Umbilical cord (tissue), 1 donor: ENCODE measurements at regions not wholly inside any gene's neighbourhood (a gene's known extent, or its start where the extent isn't known, plus 50 kb on each side); places are given as distances from the start of the nearest gene placed in this dataset.
"Not testable (repeated sequence)": the region's sequence is repeated elsewhere in the genome, so short reads cannot be mapped to it uniquely, and the experiment has no call there.

Experiments
- DNase-seq: peaks from one replicate; pipeline ENCODE4 v3.0.0-alpha.2; 2015; ENCODE audit warnings: low spot score

- no peak for DNase-seq
Measured at GRCh38 chr10:33899578-33900531, 565.4 kb upstream of the NRP1 start.

GRCh38 chr10:33897291-33897752 lies 562.9 kb upstream of the NRP1 start:
- peak; percentile 36 for DNase-seq

DNA sequence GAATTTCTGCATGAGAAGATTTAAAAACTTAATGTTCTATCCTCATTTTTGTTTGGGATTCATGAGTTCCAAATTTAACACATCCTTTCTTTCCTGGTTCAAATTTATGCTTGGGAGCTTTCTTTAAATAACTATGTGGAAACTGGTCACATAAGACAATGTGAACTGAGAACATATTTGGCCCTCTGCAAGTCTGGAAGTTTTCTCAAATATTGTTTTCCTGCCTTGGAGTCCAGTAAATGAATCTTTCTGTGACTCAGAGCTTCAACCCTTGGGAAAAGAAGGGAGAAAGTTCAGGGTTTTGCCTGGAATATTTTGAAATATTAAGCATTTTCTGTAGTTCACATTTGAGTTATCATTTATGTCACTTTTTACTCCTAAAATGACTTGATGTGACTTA lies 559.0 kb upstream of the NRP1 start:
- DNase-seq, result no peak

- no peak for DNase-seq
Measured at GRCh38 chr10:33889371-33889770, 554.9 kb upstream of the NRP1 start.

DNA sequence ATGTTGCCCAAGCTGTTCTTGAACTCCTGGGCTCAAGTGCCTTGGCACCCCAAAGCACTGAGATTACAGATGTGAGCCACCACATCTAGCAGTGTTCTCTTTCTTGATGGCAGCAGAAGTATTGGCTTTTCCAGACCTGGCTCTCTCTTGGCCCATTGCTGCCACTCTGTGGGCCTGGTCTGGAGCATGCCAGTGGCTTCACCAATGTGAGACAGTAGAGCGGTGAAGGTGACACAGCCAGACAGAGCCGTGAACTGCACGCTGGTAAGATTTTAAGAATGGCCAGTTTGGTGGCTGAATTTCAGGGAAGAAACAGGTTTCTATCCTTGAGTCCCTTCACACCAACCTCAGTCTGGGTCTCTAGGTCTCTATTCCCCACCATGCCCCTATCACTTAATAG lies 552.7 kb upstream of the NRP1 start:
- no peak for DNase-seq

DNA sequence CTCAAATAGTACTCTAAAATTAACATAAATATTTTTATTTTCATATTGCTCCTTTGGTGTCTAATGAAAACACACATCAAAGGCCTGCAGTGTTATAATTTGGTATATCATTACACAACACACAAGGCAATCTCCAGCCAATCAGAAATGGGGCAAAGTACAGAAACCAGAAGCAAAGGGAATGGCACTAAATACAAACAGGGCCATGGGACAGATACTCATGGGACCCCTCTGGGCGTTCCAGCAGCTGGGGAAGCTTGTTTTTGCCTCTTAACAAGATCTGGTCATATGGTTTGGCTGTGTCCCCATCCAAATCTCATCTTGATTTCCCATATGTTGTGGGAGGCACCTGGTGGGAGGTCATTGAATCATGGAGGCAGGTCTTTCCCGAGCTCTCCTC lies 551.8 kb upstream of the NRP1 start:
- no peak for DNase-seq

DNA sequence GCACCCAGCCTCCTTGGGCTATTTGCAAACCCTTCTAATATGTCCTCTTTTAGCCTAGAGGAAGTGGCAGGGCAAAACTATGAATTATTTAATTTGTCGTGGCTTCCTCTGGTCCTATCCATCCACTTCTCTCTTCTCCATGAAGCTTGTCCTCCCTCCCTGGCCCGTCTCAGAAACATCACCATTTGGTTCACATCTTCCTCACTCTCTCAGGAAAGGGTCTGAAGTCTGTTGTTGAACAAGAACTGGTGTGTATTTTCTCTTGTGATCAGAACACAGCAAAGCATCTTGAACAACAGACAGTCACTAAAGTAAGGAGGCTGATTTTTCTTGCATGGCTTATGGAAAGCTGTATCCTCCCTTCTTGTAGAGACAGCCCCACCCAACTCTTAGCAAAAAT lies 550.1 kb upstream of the NRP1 start:
- DNase-seq, result no peak

GRCh38 chr10:33883881-33884280 lies 549.4 kb upstream of the NRP1 start:
- DNase-seq, result no peak

GRCh38 chr10:33882996-33883395 lies 548.5 kb upstream of the NRP1 start:
- DNase-seq, result no peak

DNA sequence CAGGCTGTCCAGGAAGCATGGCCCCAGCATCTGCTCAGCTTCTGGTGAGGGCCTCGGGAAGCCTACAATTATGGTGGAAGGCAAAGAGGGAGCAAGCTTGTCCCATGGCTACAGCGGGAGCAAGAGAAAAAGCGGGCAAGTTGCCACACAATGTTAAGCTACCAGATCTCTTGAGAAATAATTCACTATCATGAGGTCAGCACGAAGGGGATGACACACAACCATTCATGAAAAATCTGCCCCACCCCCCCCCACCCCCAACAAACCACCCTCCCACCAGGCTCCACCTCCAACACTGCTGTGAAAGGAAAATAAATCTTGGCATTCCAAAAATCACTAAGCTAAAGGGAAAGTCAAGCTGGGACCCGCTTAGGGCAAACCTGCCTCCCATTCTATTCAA lies 545.8 kb upstream of the NRP1 start:
- no peak for DNase-seq

- no peak for DNase-seq
Measured at GRCh38 chr10:33878238-33878786, 543.8 kb upstream of the NRP1 start.

DNA sequence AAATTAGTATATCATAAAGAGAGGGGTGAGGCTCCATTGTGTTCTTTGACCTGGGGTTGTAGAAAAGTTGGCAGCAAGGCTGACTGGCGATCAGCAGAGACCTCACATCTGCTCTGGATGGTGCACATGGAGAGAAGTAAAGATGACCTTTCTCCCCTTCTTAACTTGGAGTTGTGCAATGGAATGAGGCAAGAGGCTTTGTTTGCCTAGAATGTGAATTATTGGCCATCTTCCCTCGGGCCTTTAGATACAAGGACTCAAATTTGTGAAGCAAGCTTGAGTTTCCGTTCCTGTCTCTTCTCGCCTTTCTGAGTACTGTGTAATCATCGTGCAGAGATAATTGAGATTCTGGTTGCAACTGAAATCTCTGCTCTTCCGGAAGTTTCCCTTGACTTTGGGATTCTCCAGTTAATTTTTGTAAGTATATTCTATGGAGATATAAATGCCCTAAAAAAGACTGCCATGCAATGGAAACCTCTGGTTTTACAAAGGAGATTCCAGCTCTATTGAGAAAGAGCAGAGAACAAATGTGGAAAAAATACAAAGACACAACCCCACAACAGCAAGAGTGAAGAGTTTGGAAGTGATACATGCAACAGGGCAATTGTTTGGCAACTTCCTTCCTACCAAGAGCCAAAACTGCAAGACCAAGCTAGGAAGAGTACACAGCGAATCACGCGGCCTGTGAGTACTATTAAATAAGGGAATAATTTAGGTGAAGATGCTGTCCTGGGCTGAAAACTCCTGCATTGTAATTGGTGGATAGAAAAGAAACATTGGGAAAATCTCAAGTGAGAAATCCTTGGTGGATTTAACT lies 542.3 kb upstream of the NRP1 start:
- no peak for DNase-seq

DNA sequence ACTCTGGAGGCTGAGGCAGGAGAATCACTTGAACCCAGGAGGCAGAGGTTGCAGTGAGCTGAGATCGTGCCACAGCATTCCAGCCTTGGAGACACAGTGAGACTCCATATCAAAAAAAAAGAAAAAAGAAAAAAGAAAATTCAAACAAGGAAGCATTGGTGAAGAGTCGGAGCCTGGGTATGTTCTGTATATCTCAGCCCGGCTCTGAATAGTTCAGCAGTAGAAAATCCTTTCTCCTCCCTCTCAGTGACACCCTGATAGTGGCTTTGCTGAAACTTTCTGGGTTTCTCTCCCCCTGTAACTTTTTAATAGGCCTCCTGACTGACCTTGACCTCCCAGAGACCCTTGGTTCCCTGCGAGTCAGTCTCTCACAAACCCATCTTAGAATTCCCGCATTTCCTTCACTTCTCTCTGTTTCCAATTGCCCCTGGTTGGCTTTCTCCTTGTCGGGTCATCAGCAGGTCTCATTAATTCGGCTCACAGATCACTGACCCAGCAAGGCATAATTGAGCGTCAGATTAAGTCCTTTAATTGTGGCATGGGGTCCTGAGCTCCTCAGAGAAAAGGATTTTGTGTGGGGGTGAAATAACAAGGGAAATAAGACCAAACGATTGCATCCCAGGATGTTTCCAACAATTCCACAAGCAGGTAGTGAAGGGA lies 541.6 kb upstream of the NRP1 start:
- no peak for DNase-seq

- no peak for DNase-seq
Measured at GRCh38 chr10:33871061-33871956, 536.8 kb upstream of the NRP1 start.

DNA sequence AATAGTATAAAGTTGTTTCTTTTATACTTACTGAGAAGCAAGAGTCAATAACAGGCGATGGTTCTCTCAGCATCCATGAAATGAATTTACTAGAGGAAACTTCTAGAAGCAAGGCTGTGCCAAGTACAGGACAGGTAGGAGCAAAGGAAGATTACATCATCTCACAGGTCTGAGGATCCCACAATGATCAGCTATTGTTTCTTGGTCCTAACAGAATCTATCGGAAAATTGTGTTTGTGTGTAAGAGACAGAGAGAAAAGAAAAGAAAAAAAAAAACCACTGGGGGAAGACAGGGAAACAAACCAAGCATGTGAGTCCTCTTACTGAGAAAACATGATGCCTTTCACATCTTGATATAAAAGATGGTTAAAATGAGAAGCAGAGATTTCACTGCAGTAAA lies 535.0 kb upstream of the NRP1 start:
- DNase-seq, result no peak

- no peak for DNase-seq
Measured at GRCh38 chr10:33869028-33869427, 534.6 kb upstream of the NRP1 start.

GRCh38 chr10:33867199-33867789 lies 532.8 kb upstream of the NRP1 start:
- DNase-seq, result not testable (repeated sequence)

- DNase-seq, result peak; percentile 5
Measured at GRCh38 chr10:33863352-33863751, 528.9 kb upstream of the NRP1 start.

GRCh38 chr10:33862536-33863105 lies 528.2 kb upstream of the NRP1 start:
- DNase-seq, result no peak

- no peak for DNase-seq
Measured at GRCh38 chr10:33861833-33862232, 527.4 kb upstream of the NRP1 start.
